ENCODE measurements at regions not wholly inside any gene's neighbourhood (a gene's known extent, or its start where the extent isn't known, plus 50 kb on each side); places are given as distances from the start of the nearest gene placed in this dataset.
"Not testable (repeated sequence)": the region's sequence is repeated elsewhere in the genome, so short reads cannot be mapped to it uniquely, and the experiment has no call there.

- H3K4me3 ChIP-seq (ENCODE audit: low read depth, low read length), result no peak overlapping the region
- TF ChIP-seq CTCF (IDR thresholded peaks at IDR 0.05; ENCODE audit: borderline replicate concordance, insufficient read depth, low read depth, low read length), result no peak
Measured at GRCh38 chr10:84862551-84862950, 534.2 kb downstream of the CCSER2 start.

GRCh38 chr10:84863675-84864074 lies 535.3 kb downstream of the CCSER2 start:
- no peak overlapping the region for H3K4me3 ChIP-seq (ENCODE audit: low read depth, low read length)
- no peak for TF ChIP-seq CTCF (IDR thresholded peaks at IDR 0.05; ENCODE audit: borderline replicate concordance, insufficient read depth, low read depth, low read length)

GRCh38 chr10:84876116-84876999 lies 548.0 kb downstream of the CCSER2 start:
- TF ChIP-seq CTCF (IDR thresholded peaks at IDR 0.05; ENCODE audit: borderline replicate concordance, insufficient read depth, low read depth, low read length), result no peak
- H3K4me3 ChIP-seq (ENCODE audit: low read depth, low read length), result no peak overlapping the region

GRCh38 chr10:84879991-84880390 lies 551.6 kb downstream of the CCSER2 start:
- no peak overlapping the region for H3K4me3 ChIP-seq (ENCODE audit: low read depth, low read length)
- no peak for TF ChIP-seq CTCF (IDR thresholded peaks at IDR 0.05; ENCODE audit: borderline replicate concordance, insufficient read depth, low read depth, low read length)

GRCh38 chr10:84881696-84882095 lies 553.3 kb downstream of the CCSER2 start:
- H3K4me3 ChIP-seq (ENCODE audit: low read depth, low read length), result not testable (repeated sequence)

- TF ChIP-seq CTCF (IDR thresholded peaks at IDR 0.05; ENCODE audit: borderline replicate concordance, insufficient read depth, low read depth, low read length), result no peak
- H3K4me3 ChIP-seq (ENCODE audit: low read depth, low read length), result no peak overlapping the region
Measured at GRCh38 chr10:84890706-84891105, 562.3 kb downstream of the CCSER2 start.

- TF ChIP-seq CTCF (IDR thresholded peaks at IDR 0.05; ENCODE audit: borderline replicate concordance, insufficient read depth, low read depth, low read length), result no peak
Measured at GRCh38 chr10:84891631-84892030, 563.2 kb downstream of the CCSER2 start.

More at GRCh38 chr10:84891631-84892030, 563.2 kb downstream of the CCSER2 start:
- no peak overlapping the region for H3K4me3 ChIP-seq (ENCODE audit: low read depth, low read length)
